ENCODE measurements at regions not wholly inside any gene's neighbourhood (a gene's known extent, or its start where the extent isn't known, plus 50 kb on each side); places are given as distances from the start of the nearest gene placed in this dataset.

- TF ChIP-seq MAX (IDR thresholded peaks at IDR 0.05; ENCODE audit: low read depth, low read length), result no peak
- TF ChIP-seq CTCF (IDR thresholded peaks at IDR 0.05; ENCODE audit: low read depth, low read length), result no peak
- TF ChIP-seq POLR2A (IDR thresholded peaks at IDR 0.05; ENCODE audit: extremely low read depth, insufficient read length), result no peak
These were observed 1416.1 kb upstream of the CDH6 start for GRCh38 chr5:29777373-29777772.
